ENCODE measurements at regions not wholly inside any gene's neighbourhood (a gene's known extent, or its start where the extent isn't known, plus 50 kb on each side); places are given as distances from the start of the nearest gene placed in this dataset.

- no peak overlapping the region for H4K5ac ChIP-seq (ENCODE audit: low read depth, low read length)
- ChIA-PET CTCF (no interaction called here), POLR2A (ENCODE audit: unreplicated experiment) (no interaction called here)
- 0 out of 2 replicates have a peak, but pooled peaks cover 2% of the 10 kb centered on the region for H3K9me3 ChIP-seq (ENCODE audit: control insufficient read depth, insufficient read depth, low read length)
- in situ Hi-C loops (cut with MboI; ENCODE audit: low sequenced_read_pairs) (no loop called here), dilution Hi-C loops (cut with HindIII; ENCODE audit: low sequenced_read_pairs, unreplicated experiment) (no loop called here), intact Hi-C loops (cut with micrococcal nuclease) (no loop called here)
- H3K18ac ChIP-seq (ENCODE audit: low read depth, low read length): no peak overlapping the region
- no peak for DNase-seq
- no peak overlapping the region for H2AK5ac ChIP-seq (ENCODE audit: low read depth, low read length)
- no peak overlapping the region for H2AFZ ChIP-seq (replicated peaks; ENCODE audit: low read length, poor library complexity)
- no peak overlapping the region for H3K4me2 ChIP-seq (ENCODE audit: low read depth, low read length)
- no peak for TF ChIP-seq SMC3 (IDR thresholded peaks at IDR 0.05; ENCODE audit: low read depth, low read length)
- no peak for TF ChIP-seq CEBPB (IDR thresholded peaks at IDR 0.05; ENCODE audit: low read depth, low read length)
- TF ChIP-seq USF2 (IDR thresholded peaks at IDR 0.05; ENCODE audit: low read depth, low read length): no peak
- TF ChIP-seq CHD1 (IDR thresholded peaks at IDR 0.05; ENCODE audit: low read depth, low read length): no peak
- no peak for TF ChIP-seq MAZ (IDR thresholded peaks at IDR 0.05; ENCODE audit: borderline replicate concordance, low read depth, low read length)
- TF ChIP-seq NFE2L2 (IDR thresholded peaks at IDR 0.05; ENCODE audit: low read depth, low read length): no peak
- no peak for TF ChIP-seq RCOR1 (IDR thresholded peaks at IDR 0.05; ENCODE audit: insufficient replicate concordance, low read length)
- no peak for TF ChIP-seq MXI1 (IDR thresholded peaks at IDR 0.05; ENCODE audit: borderline replicate concordance, low read depth, low read length)
- TF ChIP-seq, protein P1, sequence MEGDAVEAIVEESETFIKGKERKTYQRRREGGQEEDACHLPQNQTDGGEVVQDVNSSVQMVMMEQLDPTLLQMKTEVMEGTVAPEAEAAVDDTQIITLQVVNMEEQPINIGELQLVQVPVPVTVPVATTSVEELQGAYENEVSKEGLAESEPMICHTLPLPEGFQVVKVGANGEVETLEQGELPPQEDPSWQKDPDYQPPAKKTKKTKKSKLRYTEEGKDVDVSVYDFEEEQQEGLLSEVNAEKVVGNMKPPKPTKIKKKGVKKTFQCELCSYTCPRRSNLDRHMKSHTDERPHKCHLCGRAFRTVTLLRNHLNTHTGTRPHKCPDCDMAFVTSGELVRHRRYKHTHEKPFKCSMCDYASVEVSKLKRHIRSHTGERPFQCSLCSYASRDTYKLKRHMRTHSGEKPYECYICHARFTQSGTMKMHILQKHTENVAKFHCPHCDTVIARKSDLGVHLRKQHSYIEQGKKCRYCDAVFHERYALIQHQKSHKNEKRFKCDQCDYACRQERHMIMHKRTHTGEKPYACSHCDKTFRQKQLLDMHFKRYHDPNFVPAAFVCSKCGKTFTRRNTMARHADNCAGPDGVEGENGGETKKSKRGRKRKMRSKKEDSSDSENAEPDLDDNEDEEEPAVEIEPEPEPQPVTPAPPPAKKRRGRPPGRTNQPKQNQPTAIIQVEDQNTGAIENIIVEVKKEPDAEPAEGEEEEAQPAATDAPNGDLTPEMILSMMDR (conservative IDR thresholded peaks at IDR 0.05; ENCODE audit: low read depth, low read length): no peak
- TF ChIP-seq POLR2A (IDR thresholded peaks at IDR 0.05; ENCODE audit: low read depth, low read length): no peak
- TF ChIP-seq FOS (IDR thresholded peaks at IDR 0.05; ENCODE audit: low read depth, low read length): no peak
- no peak for TF ChIP-seq BHLHE40 (IDR thresholded peaks at IDR 0.05; ENCODE audit: low read depth, low read length)
- TF ChIP-seq, protein P2, sequence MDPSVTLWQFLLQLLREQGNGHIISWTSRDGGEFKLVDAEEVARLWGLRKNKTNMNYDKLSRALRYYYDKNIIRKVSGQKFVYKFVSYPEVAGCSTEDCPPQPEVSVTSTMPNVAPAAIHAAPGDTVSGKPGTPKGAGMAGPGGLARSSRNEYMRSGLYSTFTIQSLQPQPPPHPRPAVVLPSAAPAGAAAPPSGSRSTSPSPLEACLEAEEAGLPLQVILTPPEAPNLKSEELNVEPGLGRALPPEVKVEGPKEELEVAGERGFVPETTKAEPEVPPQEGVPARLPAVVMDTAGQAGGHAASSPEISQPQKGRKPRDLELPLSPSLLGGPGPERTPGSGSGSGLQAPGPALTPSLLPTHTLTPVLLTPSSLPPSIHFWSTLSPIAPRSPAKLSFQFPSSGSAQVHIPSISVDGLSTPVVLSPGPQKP (IDR thresholded peaks at IDR 0.05; ENCODE audit: borderline replicate concordance, low read depth, low read length): no peak
- no peak overlapping the region for H3K14ac ChIP-seq (replicated peaks; ENCODE audit: low read depth, low read length)
- no peak overlapping the region for H2BK5ac ChIP-seq (ENCODE audit: low read depth, low read length, poor library complexity, severe bottlenecking)
- no peak overlapping the region for H3K27ac ChIP-seq (ENCODE audit: insufficient read depth, low read length)
- H3K4me3 ChIP-seq (ENCODE audit: insufficient read depth, low read depth, low read length): no peak overlapping the region
- no TSS peak for BruUV-seq (replicated peaks)
- no peaks in the 10 kb centered on the region for H3K36me3 ChIP-seq (ENCODE audit: control insufficient read depth, insufficient read depth, low read length)
- H3K27me3 ChIP-seq (ENCODE audit: control insufficient read depth, insufficient read depth, low read length): no peaks in the 10 kb centered on the region
- H3K79me1 ChIP-seq (ENCODE audit: low read depth in 1 of 2, low read length in 2 of 2): no peaks in the 10 kb centered on the region
- H2BK120ac ChIP-seq (ENCODE audit: low read depth, low read length): no peak overlapping the region
- no peak overlapping the region for H3K23ac ChIP-seq (ENCODE audit: low read depth, low read length)
- H4K20me1 ChIP-seq (ENCODE audit: insufficient read depth, low read length): no peaks in the 10 kb centered on the region
- ATAC-seq (ENCODE audit: low read depth): no peak
- no peak overlapping the region for H4K8ac ChIP-seq (ENCODE audit: low read depth in 2 of 2, low read length in 2 of 2)
- no peak overlapping the region for H3K4ac ChIP-seq (ENCODE audit: low read depth, low read length)
- H3K9ac ChIP-seq (ENCODE audit: low read depth, low read length): no peak overlapping the region
- no peaks in the 10 kb centered on the region for H3K4me1 ChIP-seq (ENCODE audit: control insufficient read depth, insufficient read depth, low read length)
- H2AK9ac ChIP-seq (replicated peaks; ENCODE audit: low read depth, low read length, poor library complexity): no peak overlapping the region
- no peak overlapping the region for H2BK20ac ChIP-seq (ENCODE audit: low read depth, low read length)
- no peak overlapping the region for H4K91ac ChIP-seq (ENCODE audit: insufficient read depth, low read depth, low read length)
- no peak overlapping the region for H3K56ac ChIP-seq (ENCODE audit: extremely low read depth, insufficient read depth, low read length)
- WGBS, 2 experiments (ENCODE audit: extremely low coverage in 2 of 2, insufficient read length in 1 of 2): no CpG with 5 or more reads among the region's 2 CpGs
- no peaks in the 10 kb centered on the region for H3K9me1 ChIP-seq (ENCODE audit: insufficient read depth, low read length)
- no peak overlapping the region for H2BK15ac ChIP-seq (ENCODE audit: low read depth, low read length)
Measured at GRCh38 chr9:28502741-28503140, 929.5 kb upstream of the C9orf72 start.
